Esophagus muscularis mucosa (tissue), 4 donors: ENCODE measurements at regions not wholly inside any gene's neighbourhood (a gene's known extent, or its start where the extent isn't known, plus 50 kb on each side); places are given as distances from the start of the nearest gene placed in this dataset.

Experiments
- DNase-seq: peaks from one replicate; pipeline ENCODE4 v3.0.0-alpha.2; 2017; ENCODE audit errors: extremely low spot score
- H3K27ac ChIP-seq, 4 donors: fragments of 200-600 bp; sonication (generic); replicated peaks in 1 of 4; 1 replicate in 3 of 4; 2 replicates in 1 of 4; pipeline ENCODE4 v1.5.1; 2016 to 2019; ENCODE audit warnings: mild to moderate bottlenecking in 1 of 4
- H3K27me3 ChIP-seq, 4 donors: fragments of 200-600 bp; sonication (generic); one replicate each; pipeline versions ENCODE4 v1.5.1 to v1.6.0; 2016 to 2019
- H3K36me3 ChIP-seq, 4 donors: fragments of 200-600 bp; sonication (generic); one replicate each; pipeline ENCODE4 v1.5.1; 2016 to 2019
- H3K4me1 ChIP-seq, 4 donors: fragments of 200-600 bp; sonication (generic); one replicate each; pipeline ENCODE4 v1.5.1; 2016 to 2019
- H3K4me3 ChIP-seq, 4 donors: fragments of 200-600 bp; sonication (generic); 1 replicate in 2 of 4; 2 replicates in 2 of 4; pipeline ENCODE4 v1.5.1; 2016 to 2019; ENCODE audit warnings: mild to moderate bottlenecking in 4 of 4, moderate library complexity in 1 of 4
- H3K9me3 ChIP-seq, 4 donors: fragments of 200-600 bp; sonication (generic); 1 replicate in 3 of 4; 2 replicates in 1 of 4; pipeline ENCODE4 v1.5.1; 2016 to 2019
- EP300 ChIP-seq: sonication (generic); formaldehyde crosslinking; IDR thresholded peaks from one replicate; pipeline ENCODE4 v1.6.1; 2017; ENCODE audit warnings: antibody characterized with exemption
- POLR2A ChIP-seq: fragments of 450-650 bp; IDR thresholded peaks from one replicate; pipeline ENCODE4 v1.6.1; 2017; ENCODE audit warnings: antibody characterized with exemption, moderate library complexity, mild to moderate bottlenecking, low read depth
- POLR2AphosphoS5 ChIP-seq, 2 donors: sonication (generic); formaldehyde crosslinking; IDR thresholded peaks; one replicate each; pipeline ENCODE4 v1.6.1; 2017; ENCODE audit warnings: antibody characterized with exemption in 2 of 2
- WGBS: methylation state at CpG from one replicate; pipeline ENCODE4 v1.1.5; 2018; 5-methylcytosine and 5-hydroxymethylcytosine counted together
- intact Hi-C: fragments of 100-400 bp; cut with DNase I; formaldehyde crosslinking; loops from one replicate; pipeline ENCODE4 v1.15.1; 2023
- TF ChIP-seq, protein P1 (sequence below), 3 experiments: fragments of 200-600 bp in 2 of 3; fragments of 450-650 bp in 1 of 3; sonication (generic) in 2 of 3; IDR thresholded peaks; one replicate each; pipeline ENCODE4 v1.5.1; 2017 to 2019; ENCODE audit warnings: antibody characterized with exemption in 3 of 3, mild to moderate bottlenecking in 2 of 3, moderate library complexity in 1 of 3

DNA sequence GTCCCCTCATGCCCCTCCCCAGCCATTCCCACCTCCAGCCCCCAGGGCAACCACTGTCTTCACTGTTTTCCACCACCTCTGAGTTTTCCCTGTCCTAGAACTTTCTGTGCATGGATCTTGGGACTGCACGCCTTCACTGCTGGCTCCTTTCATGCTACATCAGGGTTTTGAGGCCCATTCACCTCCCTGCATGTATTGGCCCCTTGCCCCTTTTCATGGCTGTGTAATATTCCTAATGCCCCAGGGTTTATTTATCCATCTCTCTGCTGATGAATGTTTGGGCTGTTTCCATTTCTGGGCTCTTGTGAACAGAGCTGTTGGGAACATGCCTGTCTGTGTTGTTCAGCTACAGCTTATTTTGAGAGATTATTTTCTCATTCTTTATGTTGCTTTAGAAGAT lies 205.0 kb downstream of the RBFOX3 start:
- 75% methylated on average over 1 of the region's 1 CpG for WGBS
- Histone ChIP-seq H3K4me3 (no peak overlapping the region), H3K27me3 (peaks cover 0 to 64% (median 0%) of the 10 kb centered on the region in 4 donors), H3K4me1 (peaks cover 3 to 10% (median 7%) of the 10 kb centered on the region in 4 donors), H3K27ac (no peak overlapping the region), H3K9me3 (no peaks in the 10 kb centered on the region), H3K36me3 (no peaks in the 10 kb centered on the region)
- TF ChIP-seq, protein P1, sequence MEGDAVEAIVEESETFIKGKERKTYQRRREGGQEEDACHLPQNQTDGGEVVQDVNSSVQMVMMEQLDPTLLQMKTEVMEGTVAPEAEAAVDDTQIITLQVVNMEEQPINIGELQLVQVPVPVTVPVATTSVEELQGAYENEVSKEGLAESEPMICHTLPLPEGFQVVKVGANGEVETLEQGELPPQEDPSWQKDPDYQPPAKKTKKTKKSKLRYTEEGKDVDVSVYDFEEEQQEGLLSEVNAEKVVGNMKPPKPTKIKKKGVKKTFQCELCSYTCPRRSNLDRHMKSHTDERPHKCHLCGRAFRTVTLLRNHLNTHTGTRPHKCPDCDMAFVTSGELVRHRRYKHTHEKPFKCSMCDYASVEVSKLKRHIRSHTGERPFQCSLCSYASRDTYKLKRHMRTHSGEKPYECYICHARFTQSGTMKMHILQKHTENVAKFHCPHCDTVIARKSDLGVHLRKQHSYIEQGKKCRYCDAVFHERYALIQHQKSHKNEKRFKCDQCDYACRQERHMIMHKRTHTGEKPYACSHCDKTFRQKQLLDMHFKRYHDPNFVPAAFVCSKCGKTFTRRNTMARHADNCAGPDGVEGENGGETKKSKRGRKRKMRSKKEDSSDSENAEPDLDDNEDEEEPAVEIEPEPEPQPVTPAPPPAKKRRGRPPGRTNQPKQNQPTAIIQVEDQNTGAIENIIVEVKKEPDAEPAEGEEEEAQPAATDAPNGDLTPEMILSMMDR (IDR thresholded peaks at IDR 0.05) = no peak
- TF ChIP-seq EP300 (no peak), POLR2AphosphoS5 (IDR thresholded peaks at IDR 0.05) (no peak), POLR2A (no peak)
- DNase-seq = no peak
- intact Hi-C loops = no loop called here

GRCh38 chr17:79404136-79404911 lies 206.5 kb downstream of the RBFOX3 start:
- Histone ChIP-seq H3K27me3 (peaks cover 0 to 71% (median 0%) of the 10 kb centered on the region in 4 donors), H3K36me3 (no peaks in the 10 kb centered on the region), H3K27ac (no peak overlapping the region), H3K4me3 (no peak overlapping the region), H3K4me1 (peaks cover 6 to 13% (median 11%) of the 10 kb centered on the region in 4 donors), H3K9me3 (no peaks in the 10 kb centered on the region)
- 95% methylated on average over 6 of the region's 16 CpGs for WGBS
- intact Hi-C loops = no loop called here
- no peak for DNase-seq
- no peak for TF ChIP-seq POLR2A
- no peak for TF ChIP-seq POLR2AphosphoS5 (IDR thresholded peaks at IDR 0.05)
- no peak for TF ChIP-seq EP300
- TF ChIP-seq, protein P1 (IDR thresholded peaks at IDR 0.05) = no peak

DNA sequence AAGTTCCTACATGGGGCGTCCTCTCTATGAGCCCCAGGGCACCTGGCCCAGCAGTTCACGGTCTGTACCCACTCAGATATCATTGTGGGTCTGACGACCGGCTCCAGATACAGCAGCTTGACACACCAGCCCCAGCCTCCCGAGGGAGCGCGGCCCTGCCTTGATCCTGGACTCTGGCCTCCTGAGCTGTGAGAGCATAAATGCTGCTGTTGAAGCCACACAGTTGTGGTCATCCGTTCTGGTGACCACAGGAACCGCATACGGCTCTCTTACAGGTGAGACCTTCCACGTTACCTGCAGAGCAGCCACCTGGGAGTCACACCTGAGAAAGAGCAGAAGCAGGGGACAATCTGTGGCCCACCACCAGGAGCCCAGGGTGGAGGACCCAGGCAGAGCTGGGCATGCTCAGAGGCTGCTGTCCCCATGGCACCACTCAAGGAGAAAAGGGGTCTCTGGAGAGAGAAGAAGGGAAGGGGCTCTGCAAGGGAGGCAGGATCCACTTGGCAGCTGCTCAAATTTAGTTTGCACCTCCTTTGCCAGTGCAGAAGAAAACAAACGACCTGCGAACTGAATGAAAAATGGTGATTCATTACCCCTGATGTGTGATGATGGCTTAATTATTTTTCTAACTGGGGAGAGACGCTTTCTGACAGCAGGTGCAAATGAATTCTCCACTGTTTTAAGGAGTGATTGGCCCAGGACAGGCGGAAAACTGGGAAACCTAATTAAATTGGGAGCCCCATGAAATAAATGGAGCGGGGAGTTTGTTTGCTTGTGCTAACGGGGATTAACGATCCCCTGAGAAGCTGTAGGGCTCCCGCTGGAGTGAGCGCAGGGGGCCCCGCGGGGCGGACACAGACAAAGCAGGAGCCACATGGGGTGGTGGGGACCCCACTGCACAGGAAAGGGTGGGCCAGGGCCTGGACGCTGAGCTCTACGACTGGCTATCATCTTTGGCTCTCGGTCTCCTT lies 208.9 kb downstream of the RBFOX3 start:
- H3K4me3 ChIP-seq = no peak overlapping the region
- WGBS = 53% methylated on average over 19 of the region's 26 CpGs
- TF ChIP-seq POLR2AphosphoS5 (IDR thresholded peaks at IDR 0.05) (no peak), EP300 (no peak), POLR2A (no peak)
- TF ChIP-seq, protein P1 (IDR thresholded peaks at IDR 0.05) = no peak
- DNase-seq = no peak
- intact Hi-C loops = no loop called here
- peaks cover 6 to 13% (median 11%) of the 10 kb centered on the region in 4 donors for H3K4me1 ChIP-seq
- H3K27ac ChIP-seq = no peak overlapping the region
- H3K27me3 ChIP-seq = peaks cover 0 to 79% (median 0%) of the 10 kb centered on the region in 4 donors
- H3K36me3 ChIP-seq = no peaks in the 10 kb centered on the region
- H3K9me3 ChIP-seq = no peaks in the 10 kb centered on the region

GRCh38 chr17:79400989-79401703 lies 209.7 kb downstream of the RBFOX3 start:
- peak; percentile 94 for DNase-seq
- H3K36me3 ChIP-seq = no peaks in the 10 kb centered on the region
- H3K27ac ChIP-seq = no peak overlapping the region
- H3K9me3 ChIP-seq = no peaks in the 10 kb centered on the region
- 13% methylated on average over 25 of the region's 33 CpGs for whole genome bisulfite sequencing
- peaks cover 0 to 79% (median 2%) of the 10 kb centered on the region in 4 donors for H3K27me3 ChIP-seq
- peaks cover 6 to 13% (median 11%) of the 10 kb centered on the region in 4 donors for H3K4me1 ChIP-seq
- peak overlapping the region; percentile 39 to 51 (median 42) for H3K4me3 ChIP-seq
- intact Hi-C loops = no loop called here
- TF ChIP-seq POLR2AphosphoS5 (IDR thresholded peaks at IDR 0.05) = peak in 1 of 2 donors; percentile 51
- TF ChIP-seq, protein P1 (IDR thresholded peaks at IDR 0.05) = peak; percentile 78 to 94 (median 79)
- TF ChIP-seq POLR2A = no peak
